HG03064 (cell line): ENCODE measurements at regions not wholly inside any gene's neighbourhood (a gene's known extent, or its start where the extent isn't known, plus 50 kb on each side); places are given as distances from the start of the nearest gene placed in this dataset.

Source experiments
- ATAC-seq: cut with Tn5 transposase; IDR thresholded peaks from one replicate; pipeline ENCODE4 v1.9.1; 2021; ENCODE audit warnings: low read depth; ENCODE audit not compliant: unreplicated experiment

DNA sequence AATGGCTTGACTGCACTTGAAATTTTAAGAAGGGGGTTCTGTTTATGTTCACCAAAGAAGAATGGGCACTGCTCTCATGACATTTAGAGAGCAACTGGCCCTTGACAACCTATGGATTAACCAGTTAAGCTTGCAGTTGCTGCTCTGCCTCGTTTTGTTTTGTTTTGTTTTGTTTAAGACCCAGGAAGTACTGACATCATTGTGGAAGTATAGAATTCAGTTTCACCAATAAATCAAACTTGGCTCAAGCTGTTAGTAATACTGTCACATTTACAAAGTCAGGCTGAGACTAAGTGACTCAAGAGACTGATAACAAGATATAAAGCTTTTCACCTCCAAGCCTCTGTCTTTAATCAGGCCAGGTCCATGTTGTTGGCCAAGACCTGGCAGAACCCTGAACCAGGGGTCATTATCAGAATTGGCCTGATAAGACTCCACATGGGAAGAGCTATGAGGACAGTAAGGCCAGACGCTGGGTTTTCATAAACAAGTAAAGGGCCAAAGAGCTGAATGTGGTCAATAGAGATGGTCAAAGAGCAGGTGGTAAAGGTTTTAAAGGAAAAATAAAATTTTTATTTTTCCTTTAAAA, 99.4 kb upstream of the VGLL2 start:
- ATAC-seq = no peak

DNA sequence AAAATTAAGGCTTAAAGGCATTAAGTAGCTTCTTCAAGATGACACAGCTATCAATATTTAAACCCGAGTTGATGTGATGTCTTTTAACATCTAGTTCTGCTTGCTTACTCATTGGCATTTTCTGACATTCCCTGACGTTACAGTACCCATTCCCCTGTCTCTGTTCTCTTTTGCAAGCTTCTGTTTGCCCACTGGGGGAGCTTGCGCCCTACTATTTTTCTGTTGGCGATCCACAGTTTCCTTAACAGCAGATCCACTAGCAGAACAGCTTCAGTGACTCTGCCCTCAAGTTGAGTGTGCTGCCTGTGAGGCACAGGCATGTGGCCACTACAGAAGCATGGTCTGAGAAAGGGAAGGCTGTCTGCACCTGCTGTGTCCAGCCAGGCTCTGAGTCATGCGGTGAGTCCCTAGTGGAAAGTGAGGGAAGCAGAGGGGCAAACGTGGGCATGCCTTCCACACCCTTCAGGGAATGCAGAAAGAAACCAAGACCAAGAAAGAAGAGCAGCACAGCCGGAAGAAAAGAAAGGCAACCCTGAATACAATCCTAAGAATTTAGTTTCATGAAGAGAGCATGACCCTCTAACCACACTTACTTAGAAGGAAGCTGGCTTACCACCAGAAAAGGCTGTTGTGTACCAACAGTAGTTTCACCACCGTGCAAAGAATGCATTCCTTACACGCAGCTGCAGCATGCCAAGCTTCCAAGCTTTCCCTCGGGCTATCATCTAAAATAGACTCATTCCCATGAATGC, 97.7 kb upstream of the VGLL2 start:
- no peak for ATAC-seq

DNA sequence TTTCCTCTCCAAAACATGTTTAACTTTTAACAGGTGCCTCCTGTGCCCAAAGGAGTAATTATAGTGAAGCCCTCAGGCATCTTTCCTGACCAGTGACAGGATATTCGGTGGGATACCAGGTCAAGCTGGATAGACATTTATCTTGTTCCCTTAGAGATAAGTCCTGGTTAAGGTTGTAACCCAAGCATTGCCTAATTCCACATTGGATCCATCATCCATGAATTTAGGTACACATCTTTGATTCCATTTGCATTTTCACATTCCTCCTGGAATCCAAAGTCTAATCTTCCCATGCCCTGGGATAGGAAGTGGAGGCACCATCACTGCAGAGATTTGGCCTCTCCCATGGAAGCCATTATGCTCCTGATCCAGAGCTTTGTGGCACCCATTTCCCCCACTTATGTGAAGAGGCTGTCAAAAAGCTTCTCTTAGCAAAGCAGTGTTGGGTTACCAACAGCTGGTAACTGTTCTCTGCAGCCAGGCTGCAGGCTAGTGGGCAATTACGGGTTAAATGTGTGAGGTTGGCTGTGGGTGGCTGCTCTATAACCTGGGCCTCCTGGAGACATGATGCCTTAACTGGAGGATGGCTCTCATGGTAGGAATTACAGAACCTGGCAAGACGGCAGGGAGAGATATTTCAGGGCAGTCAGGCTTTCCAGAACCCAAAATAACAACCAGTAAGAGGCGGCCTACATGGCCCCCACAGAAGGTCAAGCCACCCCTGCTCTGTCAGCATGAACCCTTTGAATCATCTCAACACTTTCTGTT, 96.9 kb upstream of the VGLL2 start:
- no peak for ATAC-seq

DNA sequence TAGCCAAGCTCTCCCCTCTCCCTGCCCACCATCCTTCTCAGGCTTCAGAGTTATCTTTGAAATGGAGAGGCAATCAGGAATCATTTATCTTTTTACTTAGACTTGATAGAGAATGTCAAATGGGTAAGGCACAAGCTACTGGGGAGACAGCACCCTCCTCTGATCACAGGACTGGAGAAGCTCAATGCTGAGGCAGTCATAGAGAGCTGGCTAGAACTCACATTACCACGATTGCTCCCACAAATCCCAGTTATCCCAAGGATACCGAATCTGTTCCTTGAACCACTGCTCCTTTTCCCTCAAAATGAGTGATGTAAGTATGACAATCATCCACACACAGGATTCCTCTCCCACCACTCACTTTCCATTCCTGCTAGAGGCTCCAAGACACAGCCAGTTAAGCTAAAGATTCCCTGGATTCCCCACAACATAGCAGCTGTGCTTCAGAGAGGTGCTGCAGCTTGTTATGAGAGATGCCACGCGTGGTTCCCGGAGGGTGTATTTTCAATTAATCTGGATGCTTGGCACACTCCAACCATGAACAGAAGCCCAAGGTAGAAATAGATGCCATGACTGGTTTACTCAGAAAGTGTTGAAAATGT, 96.2 kb upstream of the VGLL2 start:
- no peak for ATAC-seq

DNA sequence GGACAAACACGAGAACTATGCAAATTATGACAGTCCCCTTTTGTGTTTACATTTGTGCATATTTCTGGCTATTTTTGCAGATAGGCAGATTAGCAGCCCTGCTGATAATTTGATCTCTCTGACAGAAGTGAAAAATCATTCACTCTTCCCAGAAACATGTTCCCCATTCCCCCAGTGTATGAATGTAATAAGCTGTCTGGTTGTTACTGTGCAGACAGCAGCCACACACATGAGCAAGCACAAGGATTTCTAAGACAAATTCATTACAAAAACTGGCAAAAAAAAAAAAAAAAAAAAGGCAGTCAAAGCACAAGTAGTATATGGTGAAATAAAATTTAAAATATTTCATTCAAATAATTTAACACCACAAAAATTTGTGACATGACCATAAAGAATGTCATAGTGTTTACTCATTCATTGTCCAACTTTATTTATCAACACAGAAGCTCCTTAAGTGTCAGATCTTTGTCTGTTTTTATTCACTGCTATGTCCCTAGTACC, 95.5 kb upstream of the VGLL2 start:
- ATAC-seq = no peak

DNA sequence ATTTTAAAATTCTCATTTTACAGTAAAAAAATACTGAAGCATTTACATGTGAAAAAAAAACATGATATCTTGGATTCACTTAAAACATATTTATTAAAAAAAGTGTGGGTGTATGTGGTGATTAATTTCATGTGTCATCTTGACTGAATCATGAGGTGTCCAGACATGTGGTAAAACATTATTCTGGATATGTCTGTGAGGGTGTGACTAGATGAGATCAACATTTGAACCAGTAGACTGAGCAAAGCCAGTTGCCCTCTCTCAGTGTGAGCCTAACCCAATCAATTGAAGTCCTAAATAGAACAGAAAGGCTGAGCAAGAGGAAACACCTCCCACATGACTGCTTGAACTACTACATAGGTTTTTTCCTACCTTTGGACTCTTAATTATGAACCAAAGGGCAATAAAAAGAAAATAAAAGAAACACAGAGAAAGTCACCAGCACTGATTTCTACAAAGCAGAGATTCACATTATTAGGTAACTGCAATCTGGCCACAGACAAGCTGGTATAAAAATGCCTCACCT, 90.5 kb upstream of the VGLL2 start:
- no peak for ATAC-seq

DNA sequence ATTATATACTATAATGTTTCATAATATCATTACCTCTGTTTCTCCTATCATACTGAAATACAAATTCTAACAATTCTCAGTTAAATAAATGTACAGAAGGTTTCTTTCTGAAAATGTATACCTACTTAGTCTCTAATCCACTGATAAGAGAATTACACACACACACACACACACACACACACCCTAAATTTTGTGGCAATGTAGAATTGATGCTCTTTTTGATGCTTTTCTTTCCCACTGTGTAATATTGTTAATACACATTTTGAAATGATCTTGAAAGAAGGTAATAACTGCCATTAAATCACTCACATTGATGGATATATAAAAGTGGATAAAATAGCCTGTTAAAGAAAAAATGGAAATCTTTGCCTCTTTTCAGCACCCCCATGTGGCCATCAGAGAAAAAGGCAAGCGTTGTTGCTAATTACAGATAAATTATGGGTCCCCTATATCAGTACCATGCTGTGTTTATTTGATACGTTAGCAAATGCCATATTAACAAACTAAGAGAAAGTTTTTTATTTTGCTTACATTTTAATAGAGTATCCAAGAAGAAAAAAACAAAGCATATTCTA, 76.6 kb upstream of the VGLL2 start:
- ATAC-seq = no peak

DNA sequence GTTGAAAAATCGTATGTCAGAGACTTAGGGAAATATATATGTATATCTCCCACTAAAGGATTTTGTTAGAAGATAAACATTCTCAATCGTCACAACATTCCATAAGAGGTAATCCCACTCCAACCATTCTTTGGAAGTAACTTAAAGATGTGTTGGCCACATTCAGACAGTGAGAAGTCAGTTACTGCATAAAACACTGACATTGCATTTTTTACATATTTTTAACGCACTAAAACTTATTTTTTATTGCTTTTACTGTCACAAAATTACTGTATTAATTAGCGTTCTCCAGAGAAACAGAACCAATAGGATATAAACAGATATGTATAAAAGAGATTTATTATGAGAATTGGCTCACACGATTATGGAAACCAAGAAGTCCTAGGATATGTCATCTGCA, 74.3 kb upstream of the VGLL2 start:
- ATAC-seq = no peak

DNA sequence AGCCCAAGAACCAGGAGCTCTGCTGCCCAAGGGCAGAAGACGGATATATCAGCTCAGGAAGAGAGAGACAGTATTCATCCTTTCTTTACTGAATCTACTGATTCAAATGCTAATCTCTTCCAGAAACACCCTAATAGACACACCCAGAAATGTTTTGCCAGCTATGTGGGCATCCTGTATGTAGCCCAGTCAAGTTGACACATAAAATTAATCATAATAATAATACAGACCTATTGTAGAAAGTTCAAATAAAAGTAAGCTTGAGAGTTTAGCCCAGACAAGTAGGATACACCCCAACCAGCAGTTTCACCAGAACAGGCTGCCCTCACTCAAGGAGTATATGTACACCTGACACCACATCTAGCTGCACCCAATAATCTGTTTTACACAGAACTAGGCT, 73.9 kb upstream of the VGLL2 start:
- ATAC-seq = no peak

DNA sequence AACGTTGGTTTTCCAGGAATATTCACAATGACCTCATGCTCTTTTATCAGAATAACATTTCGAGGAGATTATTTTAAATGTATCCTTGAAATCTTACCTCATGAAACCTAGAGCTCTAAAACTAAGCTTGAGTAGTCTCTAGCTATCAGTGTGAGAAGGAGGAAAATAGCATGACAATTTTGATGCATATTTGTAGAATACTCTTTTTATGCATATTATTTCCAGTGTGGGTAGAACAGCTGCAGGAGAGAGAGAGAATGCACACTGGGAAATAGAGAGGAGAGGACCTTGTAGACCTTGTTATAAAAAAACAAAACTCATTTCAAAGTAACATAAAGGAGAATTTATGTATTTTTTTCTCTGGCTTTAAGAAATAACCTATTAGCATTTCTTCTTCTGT, 71.1 kb upstream of the VGLL2 start:
- ATAC-seq = no peak

DNA sequence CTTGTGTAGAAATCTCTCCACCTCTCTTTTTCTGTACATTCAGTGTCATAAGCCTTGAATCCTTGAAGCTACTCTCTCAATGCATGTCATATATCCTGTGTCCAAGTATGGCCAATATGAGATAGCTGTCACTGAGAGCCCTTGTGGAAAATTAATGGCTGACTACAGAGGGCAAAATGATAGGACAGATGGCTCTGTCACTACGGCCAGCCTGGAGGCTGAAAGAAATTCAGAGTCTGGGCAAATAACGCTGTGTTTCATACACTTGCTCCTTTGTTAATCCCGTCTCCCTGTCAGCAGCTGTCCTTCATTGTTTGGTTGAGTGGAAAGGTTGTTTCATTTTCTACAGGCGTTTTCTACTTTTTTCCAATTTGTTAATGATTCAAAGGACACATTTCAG, 70.4 kb upstream of the VGLL2 start:
- no peak for ATAC-seq

DNA sequence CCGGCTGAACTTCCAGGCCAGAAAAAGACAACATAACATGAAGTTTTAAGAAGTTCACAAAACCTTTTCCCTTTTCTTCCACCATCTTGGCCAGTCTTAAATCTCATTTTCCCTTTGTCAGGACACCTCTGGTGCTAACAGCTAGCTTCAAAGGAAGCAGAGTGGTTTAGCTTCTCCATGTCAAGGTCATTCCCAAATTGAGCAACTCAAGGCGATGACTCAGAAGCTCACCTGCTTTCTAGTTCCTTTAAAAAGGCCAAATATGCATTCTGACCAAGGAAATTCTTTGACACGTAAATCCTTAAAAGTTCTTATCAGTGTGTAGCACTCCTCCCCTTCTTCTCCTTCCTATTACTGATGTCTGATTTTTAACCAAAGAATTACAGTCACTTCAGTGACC, 69.6 kb upstream of the VGLL2 start:
- ATAC-seq = no peak

DNA sequence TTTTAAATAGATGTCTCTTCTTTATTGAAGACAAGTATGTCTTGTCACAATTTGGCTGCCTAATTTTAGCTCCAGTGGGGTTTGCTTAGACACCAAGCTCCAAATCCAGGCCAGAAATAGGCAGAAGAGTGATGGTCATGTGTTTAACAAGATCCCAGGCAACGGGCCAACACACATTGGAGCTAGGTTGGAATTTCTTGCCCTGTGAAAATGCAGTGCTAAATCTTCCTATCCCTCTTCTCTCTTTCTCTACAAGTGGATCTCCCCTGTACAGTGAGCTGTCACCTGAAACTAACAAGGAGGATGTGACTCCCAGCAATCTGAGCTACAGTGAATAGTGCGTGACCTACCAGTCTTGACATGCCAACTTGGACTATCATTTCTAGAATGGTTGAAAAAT, 65.3 kb upstream of the VGLL2 start:
- no peak for ATAC-seq

DNA sequence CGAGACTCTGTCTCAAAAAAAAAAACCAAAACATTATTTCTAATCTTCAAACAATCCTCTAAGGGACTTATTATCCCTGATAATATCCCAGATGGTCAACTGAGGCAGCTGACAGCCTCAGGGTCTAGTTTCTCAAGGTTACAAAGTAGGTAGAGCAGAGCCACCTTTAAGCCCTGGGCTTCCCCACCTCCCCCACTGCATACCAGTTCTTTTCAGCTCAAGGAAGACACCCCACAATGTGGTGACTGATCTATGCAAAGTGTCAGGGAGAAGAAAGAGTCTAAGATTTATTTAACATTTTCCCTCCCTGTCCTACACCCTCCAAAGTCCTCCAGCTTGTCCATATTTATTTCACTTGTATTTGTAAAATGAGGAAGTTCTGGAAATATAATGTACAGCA, 60.5 kb upstream of the VGLL2 start:
- no peak for ATAC-seq

DNA sequence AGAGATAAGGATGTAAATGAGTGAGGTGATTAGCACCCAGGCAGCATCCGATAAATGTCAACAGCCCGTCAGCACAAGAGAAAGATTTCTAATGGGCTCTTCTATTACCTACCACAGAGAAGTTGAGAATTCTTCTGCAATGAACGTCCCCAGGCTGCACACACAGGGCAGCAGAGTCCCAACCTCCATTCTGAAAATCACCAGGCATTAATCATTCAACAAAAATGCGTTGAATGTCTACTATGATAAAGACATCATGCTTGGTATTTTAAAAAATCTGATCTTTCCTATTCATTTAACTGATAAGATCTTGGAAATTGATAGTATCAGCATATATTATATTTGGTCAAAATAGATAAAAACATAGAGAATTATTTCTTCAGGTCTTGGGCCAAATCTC, 59.5 kb upstream of the VGLL2 start:
- ATAC-seq = no peak

DNA sequence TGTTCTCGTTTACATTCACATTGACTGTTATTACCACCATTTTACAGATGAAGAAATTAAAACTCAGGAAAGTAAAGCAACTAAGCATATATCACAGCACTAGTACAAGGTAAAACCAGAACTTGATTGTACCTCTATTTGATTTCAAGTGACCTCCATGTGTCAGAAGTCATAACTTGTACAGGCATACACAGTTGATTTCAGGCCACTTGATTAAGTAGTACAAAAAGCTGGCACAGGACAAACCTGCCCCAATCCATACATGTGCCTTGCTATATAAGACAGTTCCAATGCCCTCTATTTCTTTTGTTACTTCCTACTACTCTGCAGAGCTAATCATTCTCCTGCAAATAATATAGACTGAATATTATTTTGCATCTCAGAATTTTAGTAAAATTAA, 58.8 kb upstream of the VGLL2 start:
- no peak for ATAC-seq

DNA sequence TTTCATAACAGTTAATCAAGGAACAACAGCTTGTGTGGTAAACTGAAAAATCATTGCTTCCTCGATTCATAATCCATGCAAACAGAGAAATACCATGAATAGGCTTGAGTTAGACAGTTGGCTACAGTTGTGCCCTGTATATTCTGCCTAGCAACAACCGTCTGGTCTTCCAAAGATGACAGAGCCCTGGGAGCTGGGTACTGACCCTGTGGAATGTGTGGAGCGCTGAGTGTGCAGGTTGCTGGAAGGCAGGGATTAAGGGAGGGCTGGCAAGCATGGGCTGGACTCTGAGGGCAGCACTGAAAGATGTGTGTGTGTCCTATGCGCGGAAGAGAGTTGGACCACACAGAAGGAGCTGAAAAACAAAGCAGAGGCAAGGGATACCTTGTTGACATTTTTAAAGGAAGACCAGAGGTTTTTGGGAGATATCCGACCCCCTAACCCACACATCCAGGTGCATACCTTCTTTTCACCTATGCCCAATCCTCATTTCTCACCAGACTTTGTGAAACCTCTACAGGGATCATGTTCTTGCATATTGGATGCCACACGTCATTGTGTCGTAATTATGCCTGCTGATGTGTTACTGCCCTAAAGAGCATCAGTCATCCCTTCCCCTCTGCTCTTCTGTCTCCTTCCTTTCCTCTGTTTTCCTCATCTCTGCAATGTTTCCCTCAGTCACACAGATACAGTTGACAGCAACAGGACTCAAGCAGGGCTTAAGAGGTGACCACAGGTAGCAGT, 58.2 kb upstream of the VGLL2 start:
- no peak for ATAC-seq

DNA sequence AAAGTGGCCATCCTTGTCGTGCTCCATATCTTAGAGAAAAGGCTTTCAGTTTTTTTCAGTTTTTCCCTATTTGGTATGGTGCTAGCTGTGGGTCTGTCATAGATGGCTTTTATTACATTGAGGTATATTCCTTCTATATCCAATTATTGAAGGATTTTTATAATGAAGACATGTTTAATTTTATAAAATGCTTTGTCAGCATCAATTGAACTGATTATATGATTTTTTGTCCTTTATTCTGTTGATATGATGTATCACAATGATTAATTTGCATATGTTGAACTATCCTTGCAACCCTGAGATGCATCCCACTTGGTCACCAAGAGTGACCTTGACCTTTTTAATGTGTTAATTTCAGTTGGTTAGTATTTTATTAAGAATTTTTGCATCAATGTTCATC, 55.1 kb upstream of the VGLL2 start:
- ATAC-seq = no peak

DNA sequence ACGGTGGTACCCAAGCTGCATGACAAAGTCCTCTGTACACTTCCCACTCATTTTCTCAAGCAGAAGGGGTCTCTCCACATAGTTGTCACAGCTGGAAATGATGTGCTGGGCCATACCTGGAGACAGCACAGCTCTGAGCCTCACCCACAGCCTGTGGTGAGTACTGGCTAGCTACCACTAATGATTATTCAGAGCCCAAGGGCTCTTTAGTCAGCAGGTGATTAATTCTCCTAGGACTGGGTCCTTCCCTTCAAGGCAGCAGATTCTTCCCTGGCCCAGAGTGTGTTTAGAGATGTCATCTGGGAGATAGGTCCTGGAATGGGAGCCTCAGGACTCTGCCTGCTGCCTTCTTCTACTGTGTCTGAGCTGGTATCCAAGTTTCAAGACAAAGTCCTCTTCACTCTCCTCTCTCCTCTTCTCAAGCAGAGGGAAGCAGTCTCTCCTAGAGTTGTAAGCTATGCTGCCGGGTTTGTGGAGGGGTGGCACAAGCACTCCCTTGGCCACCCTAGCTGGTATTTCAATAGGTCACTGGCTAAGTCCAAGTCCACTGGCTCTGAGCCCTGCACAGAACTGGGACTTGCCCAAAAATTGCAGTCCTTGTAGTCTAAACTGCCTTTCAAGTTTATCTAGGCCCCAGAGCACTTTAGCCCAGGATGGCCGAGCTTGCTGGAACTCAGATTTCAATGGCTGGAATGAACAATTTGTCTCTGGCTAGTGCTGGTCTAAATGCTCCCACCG, 49.8 kb upstream of the VGLL2 start:
- no peak for ATAC-seq
